ENCODE measurements at regions not wholly inside any gene's neighbourhood (a gene's known extent, or its start where the extent isn't known, plus 50 kb on each side); places are given as distances from the start of the nearest gene placed in this dataset.

GRCh38 chr5:57662991-57663390, 180.4 kb upstream of the ACTBL2 start:
- TF ChIP-seq CTCF (IDR thresholded peaks at IDR 0.05) (peak in 3 of 12 donors; percentile 7 to 34 (median 25)), POLR2A (IDR thresholded peaks at IDR 0.05) (no peak)
